Frontal cortex (tissue), 3 donors: ENCODE measurements at regions not wholly inside any gene's neighbourhood (a gene's known extent, or its start where the extent isn't known, plus 50 kb on each side); places are given as distances from the start of the nearest gene placed in this dataset.

Experiments
- DNase-seq, 2 donors: peaks; one replicate each; pipeline ENCODE4 v3.0.0; 2012; ENCODE audit warnings: low spot score in 2 of 2
- FAIRE-seq: peaks from 2 replicates; lab custom pipeline; 2012; peaks lifted over from hg19 to GRCh38; lab: Jason Lieb, UNC
- donor health status: control.
- donor health status: control.
- donor health status: control.

- no peak for FAIRE-seq
These were observed 53.4 kb downstream of the GAS1 start for GRCh38 chr9:86893811-86894490.

GRCh38 chr9:86892576-86892975 is 54.7 kb downstream of the GAS1 start:
- no peak for FAIRE-seq
- no peak for DNase-seq

More at GRCh38 chr9:86893811-86894490, 53.4 kb downstream of the GAS1 start:
- no peak for DNase-seq

GRCh38 chr9:86891886-86892437 is 55.3 kb downstream of the GAS1 start:
- FAIRE-seq (no peak), DNase-seq (no peak)

- no peak for DNase-seq
- FAIRE-seq: no peak
These were observed 56.2 kb downstream of the GAS1 start for GRCh38 chr9:86891091-86891490.

GRCh38 chr9:86885232-86885631 is 62.1 kb downstream of the GAS1 start:
- FAIRE-seq: no peak

GRCh38 chr9:86876621-86877196 is 70.6 kb downstream of the GAS1 start:
- DNase-seq: no peak
- FAIRE-seq: no peak

More at GRCh38 chr9:86885232-86885631, 62.1 kb downstream of the GAS1 start:
- DNase-seq: no peak

GRCh38 chr9:86868616-86869015 is 78.7 kb downstream of the GAS1 start:
- DNase-seq: no peak
- FAIRE-seq: no peak

GRCh38 chr9:86867804-86868313 is 79.4 kb downstream of the GAS1 start:
- FAIRE-seq (no peak), DNase-seq (no peak)

GRCh38 chr9:86865952-86866351 is 81.4 kb downstream of the GAS1 start:
- no peak for DNase-seq
- no peak for FAIRE-seq

- DNase-seq (no peak), FAIRE-seq (no peak)
These were observed 87.3 kb downstream of the GAS1 start for GRCh38 chr9:86860006-86860405.

GRCh38 chr9:86859056-86859455 is 88.2 kb downstream of the GAS1 start:
- DNase-seq (no peak), FAIRE-seq (no peak)

- no peak for DNase-seq
- no peak for FAIRE-seq
These were observed 89.3 kb downstream of the GAS1 start for GRCh38 chr9:86858009-86858408.

GRCh38 chr9:86856259-86856658 is 91.0 kb downstream of the GAS1 start:
- FAIRE-seq: no peak
- no peak for DNase-seq

- FAIRE-seq (no peak), DNase-seq (no peak)
These were observed 92.3 kb downstream of the GAS1 start for GRCh38 chr9:86854898-86855523.

- DNase-seq (no peak), FAIRE-seq (no peak)
These were observed 100.7 kb downstream of the GAS1 start for GRCh38 chr9:86846656-86847055.

- FAIRE-seq (no peak), DNase-seq (no peak)
These were observed 104.1 kb downstream of the GAS1 start for GRCh38 chr9:86843206-86843605.

GRCh38 chr9:86842573-86842972 is 104.7 kb downstream of the GAS1 start:
- no peak for FAIRE-seq
- DNase-seq: no peak

GRCh38 chr9:86839522-86839921 is 107.8 kb downstream of the GAS1 start:
- no peak for FAIRE-seq
- DNase-seq: no peak

- DNase-seq (no peak), FAIRE-seq (no peak)
These were observed 108.5 kb downstream of the GAS1 start for GRCh38 chr9:86838519-86839497.

- FAIRE-seq: no peak
- DNase-seq: no peak
These were observed 110.0 kb downstream of the GAS1 start for GRCh38 chr9:86837345-86837744.
